ENCODE measurements at regions not wholly inside any gene's neighbourhood (a gene's known extent, or its start where the extent isn't known, plus 50 kb on each side); places are given as distances from the start of the nearest gene placed in this dataset.

DNA sequence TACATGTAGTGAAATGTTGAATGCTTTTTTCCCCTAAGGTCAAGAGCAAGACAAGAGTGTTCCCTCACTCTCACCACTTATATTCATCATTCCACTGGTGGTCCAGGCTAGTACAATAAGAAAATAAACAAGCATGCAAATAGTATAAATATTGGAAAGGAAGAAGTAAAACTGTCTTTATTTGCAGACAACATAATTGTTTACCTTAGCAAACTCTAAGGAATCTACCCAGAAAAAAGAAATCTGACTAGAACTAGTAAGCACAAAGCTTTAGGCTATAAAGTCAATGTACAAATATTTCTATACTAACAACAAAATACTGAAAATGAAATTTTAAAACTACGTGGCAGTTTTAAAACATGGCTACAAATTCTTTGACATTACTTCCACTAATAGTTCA lies 101.7 kb downstream of the CYB561 start:
- TF ChIP-seq, protein P1, sequence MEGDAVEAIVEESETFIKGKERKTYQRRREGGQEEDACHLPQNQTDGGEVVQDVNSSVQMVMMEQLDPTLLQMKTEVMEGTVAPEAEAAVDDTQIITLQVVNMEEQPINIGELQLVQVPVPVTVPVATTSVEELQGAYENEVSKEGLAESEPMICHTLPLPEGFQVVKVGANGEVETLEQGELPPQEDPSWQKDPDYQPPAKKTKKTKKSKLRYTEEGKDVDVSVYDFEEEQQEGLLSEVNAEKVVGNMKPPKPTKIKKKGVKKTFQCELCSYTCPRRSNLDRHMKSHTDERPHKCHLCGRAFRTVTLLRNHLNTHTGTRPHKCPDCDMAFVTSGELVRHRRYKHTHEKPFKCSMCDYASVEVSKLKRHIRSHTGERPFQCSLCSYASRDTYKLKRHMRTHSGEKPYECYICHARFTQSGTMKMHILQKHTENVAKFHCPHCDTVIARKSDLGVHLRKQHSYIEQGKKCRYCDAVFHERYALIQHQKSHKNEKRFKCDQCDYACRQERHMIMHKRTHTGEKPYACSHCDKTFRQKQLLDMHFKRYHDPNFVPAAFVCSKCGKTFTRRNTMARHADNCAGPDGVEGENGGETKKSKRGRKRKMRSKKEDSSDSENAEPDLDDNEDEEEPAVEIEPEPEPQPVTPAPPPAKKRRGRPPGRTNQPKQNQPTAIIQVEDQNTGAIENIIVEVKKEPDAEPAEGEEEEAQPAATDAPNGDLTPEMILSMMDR (conservative IDR thresholded peaks at IDR 0.05; ENCODE audit: low read depth in 2 of 2): no peak
- TF ChIP-seq, protein P2, sequence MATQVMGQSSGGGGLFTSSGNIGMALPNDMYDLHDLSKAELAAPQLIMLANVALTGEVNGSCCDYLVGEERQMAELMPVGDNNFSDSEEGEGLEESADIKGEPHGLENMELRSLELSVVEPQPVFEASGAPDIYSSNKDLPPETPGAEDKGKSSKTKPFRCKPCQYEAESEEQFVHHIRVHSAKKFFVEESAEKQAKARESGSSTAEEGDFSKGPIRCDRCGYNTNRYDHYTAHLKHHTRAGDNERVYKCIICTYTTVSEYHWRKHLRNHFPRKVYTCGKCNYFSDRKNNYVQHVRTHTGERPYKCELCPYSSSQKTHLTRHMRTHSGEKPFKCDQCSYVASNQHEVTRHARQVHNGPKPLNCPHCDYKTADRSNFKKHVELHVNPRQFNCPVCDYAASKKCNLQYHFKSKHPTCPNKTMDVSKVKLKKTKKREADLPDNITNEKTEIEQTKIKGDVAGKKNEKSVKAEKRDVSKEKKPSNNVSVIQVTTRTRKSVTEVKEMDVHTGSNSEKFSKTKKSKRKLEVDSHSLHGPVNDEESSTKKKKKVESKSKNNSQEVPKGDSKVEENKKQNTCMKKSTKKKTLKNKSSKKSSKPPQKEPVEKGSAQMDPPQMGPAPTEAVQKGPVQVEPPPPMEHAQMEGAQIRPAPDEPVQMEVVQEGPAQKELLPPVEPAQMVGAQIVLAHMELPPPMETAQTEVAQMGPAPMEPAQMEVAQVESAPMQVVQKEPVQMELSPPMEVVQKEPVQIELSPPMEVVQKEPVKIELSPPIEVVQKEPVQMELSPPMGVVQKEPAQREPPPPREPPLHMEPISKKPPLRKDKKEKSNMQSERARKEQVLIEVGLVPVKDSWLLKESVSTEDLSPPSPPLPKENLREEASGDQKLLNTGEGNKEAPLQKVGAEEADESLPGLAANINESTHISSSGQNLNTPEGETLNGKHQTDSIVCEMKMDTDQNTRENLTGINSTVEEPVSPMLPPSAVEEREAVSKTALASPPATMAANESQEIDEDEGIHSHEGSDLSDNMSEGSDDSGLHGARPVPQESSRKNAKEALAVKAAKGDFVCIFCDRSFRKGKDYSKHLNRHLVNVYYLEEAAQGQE (IDR thresholded peaks at IDR 0.05; ENCODE audit: unreplicated experiment): no peak
- TF ChIP-seq EZH2 (IDR thresholded peaks at IDR 0.05; ENCODE audit: low read depth, unreplicated experiment) (no peak), POLR2AphosphoS5 (IDR thresholded peaks at IDR 0.05; ENCODE audit: low read depth) (no peak), JUNB (IDR thresholded peaks at IDR 0.05; ENCODE audit: unreplicated experiment) (no peak), ZNF114 (CRISPR knock-in tag; IDR thresholded peaks at IDR 0.05) (no peak), EZH2phosphoT487 (IDR thresholded peaks at IDR 0.05; ENCODE audit: unreplicated experiment) (no peak), STAT1 (IDR thresholded peaks at IDR 0.05; ENCODE audit: unreplicated experiment) (no peak), CREB1 (CRISPR knock-in tag; IDR thresholded peaks at IDR 0.05; ENCODE audit: low read depth) (no peak)
